Hindlimb muscle (tissue), 1 donor: ENCODE measurements at regions not wholly inside any gene's neighbourhood (a gene's known extent, or its start where the extent isn't known, plus 50 kb on each side); places are given as distances from the start of the nearest gene placed in this dataset.

Experiments used
- DNase-seq: peaks from one replicate; pipeline ENCODE4 v3.0.0-alpha.2; 2013

DNA sequence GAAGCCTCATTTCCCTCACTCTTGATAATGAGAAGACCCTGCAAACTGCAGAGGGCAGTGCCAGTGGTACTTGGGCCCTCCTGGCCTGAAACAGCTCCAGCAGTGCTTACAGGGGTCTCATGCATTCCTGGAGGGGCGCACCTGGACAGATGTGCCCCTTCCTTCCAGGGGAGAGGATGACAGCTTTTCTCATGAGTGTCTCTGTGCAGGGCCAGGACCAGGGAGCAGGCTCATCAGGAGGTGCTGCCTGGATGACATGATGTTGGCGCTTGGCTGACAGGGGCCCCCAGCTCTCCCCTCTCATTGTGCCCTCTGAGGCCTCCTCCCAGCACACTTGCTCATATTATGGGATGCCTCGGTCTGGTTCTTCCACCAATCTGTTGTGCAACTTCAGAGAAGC lies 95.1 kb upstream of the MYCN start:
- no peak for DNase-seq

- DNase-seq = no peak
Measured at GRCh38 chr2:15845737-15846405, 94.5 kb upstream of the MYCN start.

GRCh38 chr2:15846626-15847025 lies 93.7 kb upstream of the MYCN start:
- DNase-seq = no peak

- DNase-seq = no peak
Measured at GRCh38 chr2:15850534-15850933, 89.8 kb upstream of the MYCN start.

GRCh38 chr2:15851076-15851693 lies 89.2 kb upstream of the MYCN start:
- DNase-seq = no peak

- DNase-seq = no peak
Measured at GRCh38 chr2:15852811-15853210, 87.5 kb upstream of the MYCN start.

- no peak for DNase-seq
Measured at GRCh38 chr2:15853903-15854302, 86.4 kb upstream of the MYCN start.

- no peak for DNase-seq
Measured at GRCh38 chr2:15855766-15856260, 84.5 kb upstream of the MYCN start.

DNA sequence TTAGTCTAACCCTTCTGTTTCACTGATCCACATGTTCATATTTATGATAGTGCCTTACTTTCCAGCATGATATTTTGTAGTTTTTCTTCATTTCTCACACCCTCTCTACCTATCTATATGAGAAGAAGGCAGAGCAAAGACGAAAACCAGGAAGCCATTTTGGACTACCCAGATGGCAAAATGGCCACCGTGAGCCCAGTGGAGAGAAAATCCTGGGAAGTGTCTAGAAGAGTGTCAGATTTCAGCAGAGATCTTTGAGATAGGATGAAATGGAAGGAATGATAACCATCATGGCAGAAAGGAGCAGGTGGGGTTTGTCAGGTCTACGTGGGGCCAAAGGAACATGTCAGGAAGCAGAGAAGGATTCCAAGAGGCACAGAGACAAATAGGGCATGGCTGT lies 84.0 kb upstream of the MYCN start:
- no peak for DNase-seq

- no peak for DNase-seq
Measured at GRCh38 chr2:15858466-15858865, 81.9 kb upstream of the MYCN start.

DNA sequence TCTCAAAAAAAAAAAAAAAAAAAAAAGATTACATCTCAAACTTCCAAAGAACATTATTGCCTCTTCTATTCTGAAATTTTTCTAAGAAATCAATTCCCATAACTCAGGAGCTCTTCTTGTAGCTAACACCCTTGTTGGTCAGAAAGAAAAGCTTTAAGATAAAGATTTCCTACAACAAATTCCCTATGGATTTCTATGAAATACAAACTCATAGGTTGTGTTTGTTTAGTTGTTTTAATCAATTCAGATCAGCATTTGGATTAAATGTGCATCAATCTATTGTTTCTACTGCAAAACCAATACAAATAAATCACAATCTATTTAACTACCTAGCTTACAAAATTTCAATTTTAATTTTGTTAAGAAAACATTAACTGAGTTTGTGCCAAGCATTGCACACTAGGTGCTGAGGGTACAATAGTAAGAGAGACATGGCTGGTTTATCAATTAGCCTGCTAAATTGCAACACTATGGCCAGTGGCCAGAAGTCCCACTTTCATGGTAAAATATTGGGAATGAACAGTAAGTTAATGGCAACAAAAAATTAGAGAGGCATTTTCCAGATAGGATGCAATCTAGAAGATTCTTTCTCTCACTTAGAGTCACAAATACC lies 80.2 kb upstream of the MYCN start:
- DNase-seq = no peak

DNA sequence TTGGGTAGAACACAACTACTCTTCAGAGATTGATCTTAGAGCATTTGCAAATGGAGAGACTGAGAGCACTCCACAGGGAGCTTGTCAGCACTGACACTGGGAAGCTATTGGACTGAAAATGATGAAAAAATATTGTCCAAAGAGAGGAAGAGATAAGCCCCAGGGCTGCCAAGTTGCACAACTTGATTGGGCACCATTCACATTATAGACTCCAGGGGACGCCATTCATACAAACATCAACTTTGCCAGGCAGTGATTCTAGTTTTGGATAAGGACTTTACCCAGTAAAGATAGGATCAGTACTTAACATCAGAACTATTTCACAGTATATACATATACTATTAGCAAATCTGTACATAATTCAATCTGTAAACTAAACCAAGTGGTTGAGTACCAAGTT lies 79.6 kb upstream of the MYCN start:
- DNase-seq = no peak

DNA sequence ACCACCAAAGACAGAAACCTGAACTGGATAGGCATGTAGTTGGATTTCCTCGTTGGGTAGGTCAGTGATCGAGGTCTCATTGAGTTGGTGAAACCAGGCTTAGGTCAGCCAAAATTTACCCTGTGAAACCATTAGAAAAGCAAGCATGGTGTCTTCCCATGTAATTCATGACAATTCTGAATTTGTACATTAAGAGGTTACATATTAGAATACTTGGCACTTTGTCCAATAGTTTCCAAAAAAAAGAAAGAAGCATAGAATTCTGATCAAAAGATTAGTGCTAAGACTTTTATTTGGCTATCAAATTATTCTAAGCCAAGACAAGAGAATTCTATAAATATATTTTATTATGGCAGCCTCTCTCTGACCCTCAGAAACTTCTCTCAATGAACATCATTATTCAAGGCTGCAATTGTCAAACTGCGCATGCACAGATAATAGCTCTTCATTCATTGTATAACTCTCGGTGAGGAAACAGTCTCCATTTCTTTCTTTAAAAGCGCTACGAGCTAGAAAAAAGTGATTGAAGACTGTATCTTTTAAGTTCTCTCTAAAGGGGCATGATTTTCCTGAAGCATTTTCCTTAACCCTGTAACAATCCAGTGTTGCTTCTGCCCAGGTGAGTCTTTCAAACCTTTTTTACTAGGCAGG lies 79.1 kb upstream of the MYCN start:
- no peak for DNase-seq

DNA sequence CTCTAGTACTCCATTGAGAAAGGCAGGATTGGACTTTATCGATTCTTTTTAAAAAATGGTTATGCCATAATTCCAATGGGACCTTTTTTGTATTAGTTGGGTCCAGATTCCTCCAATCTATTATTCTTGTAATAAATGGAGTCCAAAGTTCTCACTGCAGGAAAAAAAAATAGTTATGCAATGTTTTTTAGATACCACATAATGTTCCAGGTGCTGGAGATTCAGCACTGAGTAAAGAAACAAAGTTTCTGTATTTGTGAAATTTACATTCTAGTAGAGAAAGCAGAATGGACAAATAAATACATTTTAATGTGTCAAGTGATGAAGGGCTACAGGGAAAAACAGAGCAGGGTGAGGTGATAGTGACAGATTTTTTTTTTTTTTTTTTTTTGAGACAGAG lies 78.5 kb upstream of the MYCN start:
- no peak for DNase-seq

GRCh38 chr2:15863089-15863488 lies 77.3 kb upstream of the MYCN start:
- DNase-seq = no peak

- DNase-seq = no peak
Measured at GRCh38 chr2:15863494-15864175, 76.7 kb upstream of the MYCN start.

- DNase-seq = no peak
Measured at GRCh38 chr2:15864176-15864769, 76.1 kb upstream of the MYCN start.

GRCh38 chr2:15865923-15866322 lies 74.4 kb upstream of the MYCN start:
- no peak for DNase-seq

GRCh38 chr2:15866563-15867193 lies 73.7 kb upstream of the MYCN start:
- DNase-seq = no peak

DNA sequence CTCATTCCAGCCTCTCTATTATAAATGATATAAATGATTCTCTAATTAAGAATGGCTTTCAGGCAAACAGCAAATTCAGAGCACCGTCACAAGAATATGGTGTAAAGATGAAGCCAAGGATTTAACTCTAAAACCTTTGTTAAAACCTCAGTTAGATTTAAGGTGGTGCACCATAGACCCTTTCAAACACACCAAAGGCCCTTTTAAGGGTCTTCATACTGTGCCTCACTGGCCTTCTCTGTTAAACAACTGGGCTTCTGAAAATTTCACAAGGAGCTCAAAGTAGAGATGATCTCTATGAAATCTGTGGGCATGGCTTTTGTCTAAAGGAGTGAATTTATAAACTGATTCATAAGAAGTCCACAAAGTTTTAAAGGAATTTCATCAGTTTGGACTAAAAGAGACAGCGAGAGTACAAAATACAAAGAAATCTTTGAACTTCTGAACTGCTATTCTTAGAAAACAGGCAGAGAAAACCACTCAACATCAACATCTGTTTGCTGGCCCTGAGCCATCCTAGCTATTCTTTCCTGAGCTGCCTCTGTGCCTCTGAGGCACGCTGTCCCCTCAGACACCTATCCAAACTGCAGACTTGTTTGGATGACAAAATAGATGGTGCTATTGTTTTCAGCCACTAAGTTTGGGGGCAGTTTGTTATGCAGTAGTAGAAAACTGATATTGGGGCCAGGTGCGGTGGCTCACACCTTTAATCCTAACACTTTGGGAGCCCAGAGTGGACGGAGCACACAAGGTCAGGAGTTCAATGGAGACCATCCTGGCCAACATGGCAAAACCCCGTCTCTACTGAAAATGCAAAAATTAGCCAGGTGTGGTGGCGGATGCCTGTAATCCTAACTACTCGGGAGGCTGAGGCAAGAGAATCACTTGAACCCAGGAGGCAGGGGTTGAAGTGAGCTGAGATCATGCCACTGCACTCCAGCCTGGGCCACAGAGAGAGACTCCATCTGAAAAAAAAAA lies 72.9 kb upstream of the MYCN start:
- DNase-seq = no peak

DNA sequence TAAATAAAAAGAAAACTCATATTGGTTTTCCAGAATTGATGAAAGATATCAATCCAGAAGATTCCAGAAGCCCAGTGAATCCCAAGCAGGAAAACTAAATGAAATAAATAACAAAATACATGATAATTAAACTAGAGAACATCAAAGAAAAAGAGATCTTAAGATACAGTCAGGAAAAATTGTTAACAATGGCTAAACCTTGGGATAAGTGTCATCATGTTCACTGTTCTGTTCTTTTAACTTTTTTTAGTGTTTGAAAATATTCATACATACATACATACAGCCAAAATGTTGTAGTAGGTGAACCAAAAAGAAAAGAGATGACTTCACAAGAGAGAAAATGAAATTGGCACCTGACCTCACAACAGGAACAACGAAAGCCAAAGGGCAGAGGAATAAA lies 72.2 kb upstream of the MYCN start:
- DNase-seq = no peak
